MM.1S (cell line): ENCODE measurements at regions not wholly inside any gene's neighbourhood (a gene's known extent, or its start where the extent isn't known, plus 50 kb on each side); places are given as distances from the start of the nearest gene placed in this dataset.

ENCODE experiments used
- DNase-seq: peaks from one replicate; pipeline ENCODE4 v3.0.0-alpha.2; 2015
- H2AFZ ChIP-seq: fragments of 300-600 bp; sonication (generic); 2 replicates; pipeline ENCODE4 v1.6.0; 2016; ENCODE audit warnings: antibody characterized with exemption, low read length
- H3F3A ChIP-seq: fragments of 300-600 bp; sonication (generic); 2 replicates; pipeline ENCODE4 v1.6.1; 2016; ENCODE audit warnings: mild to moderate bottlenecking, antibody characterized with exemption, low read length, moderate library complexity, mixed read lengths; ENCODE audit not compliant: insufficient read depth
- H3K27ac ChIP-seq: fragments of 300-600 bp; sonication (generic); 2 replicates; pipeline ENCODE4 v1.5.1; 2016; ENCODE audit warnings: mild to moderate bottlenecking, low read length
- H3K27me3 ChIP-seq: fragments of 300-600 bp; sonication (generic); replicated peaks from 2 replicates; pipeline ENCODE4 v1.6.0; 2016; ENCODE audit warnings: low read length; ENCODE audit not compliant: insufficient read depth
- H3K36me3 ChIP-seq: fragments of 300-600 bp; sonication (generic); replicated peaks from 2 replicates; pipeline ENCODE4 v1.6.1; 2016; ENCODE audit warnings: mild to moderate bottlenecking, low read length, mixed read lengths; ENCODE audit not compliant: insufficient read depth
- H3K4me1 ChIP-seq: fragments of 300-600 bp; sonication (generic); 2 replicates; pipeline ENCODE4 v1.6.1; 2016; ENCODE audit warnings: low read length, mixed read lengths
- H3K4me2 ChIP-seq: fragments of 300-600 bp; sonication (generic); 2 replicates; pipeline ENCODE4 v1.6.0; 2016; ENCODE audit warnings: low read depth, low read length
- H3K4me3 ChIP-seq: fragments of 300-600 bp; sonication (generic); 2 replicates; pipeline ENCODE4 v1.5.1; 2016; ENCODE audit warnings: low read length, mixed read lengths
- H3K79me2 ChIP-seq: fragments of 300-600 bp; sonication (generic); 2 replicates; pipeline ENCODE4 v1.6.1; 2016; ENCODE audit warnings: mixed run types, low read length, mixed read lengths
- H3K9ac ChIP-seq: fragments of 300-600 bp; sonication (generic); 2 replicates; pipeline ENCODE4 v1.6.1; 2016; ENCODE audit warnings: low read length, mixed read lengths
- H3K9me2 ChIP-seq: fragments of 300-600 bp; sonication (generic); replicated peaks from 2 replicates; pipeline ENCODE4 v1.6.1; 2016; ENCODE audit warnings: mild to moderate bottlenecking, low read length, mixed read lengths; ENCODE audit not compliant: insufficient read depth
- H3K9me3 ChIP-seq: fragments of 300-600 bp; sonication (generic); replicated peaks from 2 replicates; pipeline ENCODE4 v1.6.1; 2016; ENCODE audit warnings: mild to moderate bottlenecking, low read length, mixed read lengths; ENCODE audit not compliant: insufficient read depth
- H4K20me1 ChIP-seq: fragments of 300-600 bp; sonication (generic); 2 replicates; pipeline ENCODE4 v1.6.1; 2016; ENCODE audit warnings: mild to moderate bottlenecking, low read length, moderate library complexity, mixed read lengths; ENCODE audit not compliant: insufficient read depth
- EZH2 ChIP-seq: fragments of 300-600 bp; sonication (generic); optimal IDR thresholded peaks from 2 replicates; pipeline ENCODE3; 2017; ENCODE audit warnings: low read depth, mild to moderate bottlenecking, antibody characterized with exemption, low read length, mixed read lengths
- EZH2phosphoT487 ChIP-seq: fragments of 300-600 bp; sonication (generic); IDR thresholded peaks from 2 replicates; pipeline ENCODE4 v1.6.1; 2018; ENCODE audit warnings: antibody characterized with exemption, low read length
- TF ChIP-seq, protein P1 (sequence below): fragments of 300-600 bp; sonication (generic); IDR thresholded peaks from 2 replicates; pipeline ENCODE4 v1.5.1; 2016; ENCODE audit warnings: antibody characterized with exemption, low read length, mixed read lengths

DNA sequence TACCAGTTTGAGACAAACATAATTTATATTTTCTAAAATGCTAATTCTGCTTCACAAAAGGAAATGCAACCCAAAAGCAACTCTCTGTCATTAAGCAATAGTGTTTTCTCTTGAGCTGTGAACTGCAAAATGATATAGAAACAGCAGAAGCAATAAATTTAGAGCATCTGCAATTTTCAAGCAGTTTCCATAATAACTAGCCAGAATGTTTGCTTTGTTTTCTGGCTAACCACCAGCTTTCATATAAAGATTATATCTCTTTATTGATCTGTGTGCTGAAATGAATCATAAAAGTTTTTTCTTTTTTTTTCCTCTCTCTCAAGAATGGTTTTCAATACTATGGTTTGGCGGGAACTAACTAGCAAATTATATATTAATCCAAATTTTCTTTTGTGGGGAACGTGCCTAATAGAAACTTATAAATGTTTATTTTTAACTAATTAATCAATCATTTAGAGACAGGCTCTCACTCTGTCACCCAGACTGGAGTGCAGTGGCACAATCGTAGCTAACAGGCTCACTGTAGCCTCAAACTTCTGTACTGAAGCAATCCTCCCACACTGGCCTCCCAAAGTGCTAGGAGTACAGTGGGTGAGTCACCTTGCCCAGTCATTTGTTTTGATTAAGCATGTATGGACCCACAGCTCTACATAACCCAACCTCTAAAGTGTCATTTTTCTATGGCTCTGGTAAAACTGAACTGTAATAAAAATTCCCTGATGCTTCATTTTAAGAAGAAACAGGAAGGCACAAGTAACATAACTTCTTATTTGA lies 830.1 kb upstream of the MGAT4C start:
- no peak for DNase-seq
- TF ChIP-seq, protein P1, sequence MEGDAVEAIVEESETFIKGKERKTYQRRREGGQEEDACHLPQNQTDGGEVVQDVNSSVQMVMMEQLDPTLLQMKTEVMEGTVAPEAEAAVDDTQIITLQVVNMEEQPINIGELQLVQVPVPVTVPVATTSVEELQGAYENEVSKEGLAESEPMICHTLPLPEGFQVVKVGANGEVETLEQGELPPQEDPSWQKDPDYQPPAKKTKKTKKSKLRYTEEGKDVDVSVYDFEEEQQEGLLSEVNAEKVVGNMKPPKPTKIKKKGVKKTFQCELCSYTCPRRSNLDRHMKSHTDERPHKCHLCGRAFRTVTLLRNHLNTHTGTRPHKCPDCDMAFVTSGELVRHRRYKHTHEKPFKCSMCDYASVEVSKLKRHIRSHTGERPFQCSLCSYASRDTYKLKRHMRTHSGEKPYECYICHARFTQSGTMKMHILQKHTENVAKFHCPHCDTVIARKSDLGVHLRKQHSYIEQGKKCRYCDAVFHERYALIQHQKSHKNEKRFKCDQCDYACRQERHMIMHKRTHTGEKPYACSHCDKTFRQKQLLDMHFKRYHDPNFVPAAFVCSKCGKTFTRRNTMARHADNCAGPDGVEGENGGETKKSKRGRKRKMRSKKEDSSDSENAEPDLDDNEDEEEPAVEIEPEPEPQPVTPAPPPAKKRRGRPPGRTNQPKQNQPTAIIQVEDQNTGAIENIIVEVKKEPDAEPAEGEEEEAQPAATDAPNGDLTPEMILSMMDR, result no peak
- no peak for TF ChIP-seq EZH2phosphoT487
- no peak for TF ChIP-seq EZH2

DNA sequence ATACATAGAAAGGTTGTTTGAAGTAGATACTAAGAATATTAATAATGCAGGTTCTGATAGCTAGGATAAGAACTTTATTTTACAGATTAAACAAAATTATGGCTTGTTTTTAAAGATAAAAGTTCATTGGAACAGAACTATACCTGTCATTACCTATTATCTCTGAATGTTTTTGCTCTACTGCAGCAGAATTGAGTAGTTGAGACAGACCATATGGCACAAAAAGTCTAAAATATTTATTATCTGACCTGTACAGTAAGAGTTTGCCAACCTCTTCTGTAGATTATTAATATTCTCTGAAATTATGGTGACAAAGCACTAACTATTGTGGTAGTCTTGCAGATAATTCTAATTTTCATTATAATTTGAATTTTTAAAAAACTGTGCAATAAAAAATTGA lies 829.1 kb upstream of the MGAT4C start:
- no peak overlapping the region for H3K4me2 ChIP-seq
- H3K27me3 ChIP-seq, result no peaks in the 10 kb centered on the region
- H3K27ac ChIP-seq, result no peak overlapping the region
- TF ChIP-seq EZH2 (no peak), EZH2phosphoT487 (no peak)
- TF ChIP-seq, protein P1, result no peak
- H3K36me3 ChIP-seq, result no peaks in the 10 kb centered on the region
- no peaks in the 10 kb centered on the region for H4K20me1 ChIP-seq
- H3K4me1 ChIP-seq, result no peaks in the 10 kb centered on the region
- H3K9me3 ChIP-seq, result no peaks in the 10 kb centered on the region
- DNase-seq, result no peak
- no peaks in the 10 kb centered on the region for H3K79me2 ChIP-seq
- H3K9me2 ChIP-seq, result no peaks in the 10 kb centered on the region
- H2AFZ ChIP-seq, result no peak overlapping the region
- H3K4me3 ChIP-seq, result no peak overlapping the region
- H3F3A ChIP-seq, result no peaks in the 10 kb centered on the region
- no peak overlapping the region for H3K9ac ChIP-seq

More for the DNA sequence above, 830.1 kb upstream of the MGAT4C start:
- Histone ChIP-seq H4K20me1 (no peaks in the 10 kb centered on the region), H3K79me2 (no peaks in the 10 kb centered on the region), H2AFZ (no peak overlapping the region), H3K9me2 (no peaks in the 10 kb centered on the region), H3F3A (no peaks in the 10 kb centered on the region), H3K9me3 (no peaks in the 10 kb centered on the region), H3K4me2 (no peak overlapping the region), H3K27ac (no peak overlapping the region), H3K27me3 (no peaks in the 10 kb centered on the region), H3K4me3 (no peak overlapping the region), H3K4me1 (no peaks in the 10 kb centered on the region), H3K9ac (no peak overlapping the region), H3K36me3 (no peaks in the 10 kb centered on the region)

DNA sequence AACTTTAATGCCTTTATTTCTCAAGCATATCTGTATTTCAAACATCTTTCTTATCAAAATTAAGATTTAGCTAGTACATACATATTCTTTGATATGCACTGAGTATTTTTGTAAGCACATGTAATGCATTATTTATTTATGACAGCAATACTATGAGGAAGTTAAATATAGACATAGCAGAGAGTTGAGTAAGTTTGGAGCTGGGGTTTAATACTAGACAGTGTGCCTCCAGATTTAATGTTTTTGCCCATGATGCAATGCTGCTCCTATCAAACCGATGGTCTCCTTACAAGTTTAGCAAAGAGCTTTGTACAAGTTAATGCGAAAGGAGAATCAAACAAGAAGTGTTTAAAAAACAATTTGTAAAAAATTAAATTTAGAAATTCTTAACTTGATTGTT lies 826.6 kb upstream of the MGAT4C start:
- Histone ChIP-seq H3K27me3 (no peaks in the 10 kb centered on the region), H3K9me3 (no peaks in the 10 kb centered on the region), H4K20me1 (no peaks in the 10 kb centered on the region), H3K4me3 (no peak overlapping the region), H3K27ac (no peak overlapping the region), H3K4me2 (no peak overlapping the region), H3K79me2 (no peaks in the 10 kb centered on the region), H3K36me3 (no peaks in the 10 kb centered on the region), H3K4me1 (no peaks in the 10 kb centered on the region), H3K9me2 (no peaks in the 10 kb centered on the region), H2AFZ (no peak overlapping the region), H3K9ac (no peak overlapping the region), H3F3A (no peaks in the 10 kb centered on the region)
- TF ChIP-seq, protein P1, result no peak
- TF ChIP-seq EZH2 (no peak), EZH2phosphoT487 (no peak)
- no peak for DNase-seq
